MM.1S (cell line): ENCODE measurements at regions not wholly inside any gene's neighbourhood (a gene's known extent, or its start where the extent isn't known, plus 50 kb on each side); places are given as distances from the start of the nearest gene placed in this dataset.

Source experiments
- EZH2 ChIP-seq: fragments of 300-600 bp; sonication (generic); optimal IDR thresholded peaks from 2 replicates; pipeline ENCODE3; 2017; ENCODE audit warnings: low read depth, mild to moderate bottlenecking, antibody characterized with exemption, low read length, mixed read lengths
- EZH2phosphoT487 ChIP-seq: fragments of 300-600 bp; sonication (generic); IDR thresholded peaks from 2 replicates; pipeline ENCODE4 v1.6.1; 2018; ENCODE audit warnings: antibody characterized with exemption, low read length
- TF ChIP-seq, protein P1 (sequence below): fragments of 300-600 bp; sonication (generic); IDR thresholded peaks from 2 replicates; pipeline ENCODE4 v1.5.1; 2016; ENCODE audit warnings: antibody characterized with exemption, low read length, mixed read lengths

DNA sequence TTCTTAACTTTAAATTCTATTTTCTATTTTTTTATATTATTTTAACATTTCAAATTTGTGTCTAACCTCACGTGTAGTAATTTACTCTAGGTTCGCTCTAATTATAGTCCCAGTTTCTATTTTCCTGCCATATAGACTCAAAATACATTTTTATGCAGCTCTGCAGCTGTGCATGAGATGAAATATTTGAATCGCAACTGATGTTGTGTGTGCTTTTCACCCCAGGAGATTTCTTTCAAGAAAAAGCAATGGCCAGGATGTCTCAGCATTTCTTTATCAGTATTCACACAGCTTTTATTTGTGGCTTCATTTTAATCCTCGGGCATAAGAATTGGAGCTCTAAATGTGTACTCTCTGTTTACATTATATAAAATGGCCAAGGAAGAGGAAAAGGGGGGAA, 157.6 kb downstream of the HDGFL1 start:
- TF ChIP-seq, protein P1, sequence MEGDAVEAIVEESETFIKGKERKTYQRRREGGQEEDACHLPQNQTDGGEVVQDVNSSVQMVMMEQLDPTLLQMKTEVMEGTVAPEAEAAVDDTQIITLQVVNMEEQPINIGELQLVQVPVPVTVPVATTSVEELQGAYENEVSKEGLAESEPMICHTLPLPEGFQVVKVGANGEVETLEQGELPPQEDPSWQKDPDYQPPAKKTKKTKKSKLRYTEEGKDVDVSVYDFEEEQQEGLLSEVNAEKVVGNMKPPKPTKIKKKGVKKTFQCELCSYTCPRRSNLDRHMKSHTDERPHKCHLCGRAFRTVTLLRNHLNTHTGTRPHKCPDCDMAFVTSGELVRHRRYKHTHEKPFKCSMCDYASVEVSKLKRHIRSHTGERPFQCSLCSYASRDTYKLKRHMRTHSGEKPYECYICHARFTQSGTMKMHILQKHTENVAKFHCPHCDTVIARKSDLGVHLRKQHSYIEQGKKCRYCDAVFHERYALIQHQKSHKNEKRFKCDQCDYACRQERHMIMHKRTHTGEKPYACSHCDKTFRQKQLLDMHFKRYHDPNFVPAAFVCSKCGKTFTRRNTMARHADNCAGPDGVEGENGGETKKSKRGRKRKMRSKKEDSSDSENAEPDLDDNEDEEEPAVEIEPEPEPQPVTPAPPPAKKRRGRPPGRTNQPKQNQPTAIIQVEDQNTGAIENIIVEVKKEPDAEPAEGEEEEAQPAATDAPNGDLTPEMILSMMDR: no peak
- no peak for TF ChIP-seq EZH2
- TF ChIP-seq EZH2phosphoT487: no peak
